GM19239 (cell line): ENCODE measurements at regions not wholly inside any gene's neighbourhood (a gene's known extent, or its start where the extent isn't known, plus 50 kb on each side); places are given as distances from the start of the nearest gene placed in this dataset.

Source experiments
- DNase-seq: peaks from one replicate; pipeline ENCODE4 v3.0.0; 2011; ENCODE audit warnings: low spot score; ENCODE audit not compliant: insufficient read length
- FAIRE-seq: peaks from 2 replicates; lab custom pipeline; 2011; peaks lifted over from hg19 to GRCh38; lab: Jason Lieb, UNC

- DNase-seq (no peak), FAIRE-seq (no peak)
Measured at GRCh38 chr16:85328676-85329058, 216.4 kb upstream of the CIBAR2 start.

- no peak for DNase-seq
- FAIRE-seq = no peak
Measured at GRCh38 chr16:85329059-85329812, 217.0 kb upstream of the CIBAR2 start.

GRCh38 chr16:85330006-85330693, 217.9 kb upstream of the CIBAR2 start:
- FAIRE-seq = no peak
- DNase-seq = no peak

GRCh38 chr16:85330694-85331188, 218.5 kb upstream of the CIBAR2 start:
- no peak for FAIRE-seq

GRCh38 chr16:85331688-85332087, 219.4 kb upstream of the CIBAR2 start:
- DNase-seq (no peak), FAIRE-seq (no peak)

More at GRCh38 chr16:85330694-85331188, 218.5 kb upstream of the CIBAR2 start:
- peak; percentile 53 for DNase-seq

- FAIRE-seq = no peak
Measured at GRCh38 chr16:85332175-85332574, 219.9 kb upstream of the CIBAR2 start.

GRCh38 chr16:85333337-85333736, 221.1 kb upstream of the CIBAR2 start:
- FAIRE-seq (no peak), DNase-seq (no peak)

More at GRCh38 chr16:85332175-85332574, 219.9 kb upstream of the CIBAR2 start:
- no peak for DNase-seq

GRCh38 chr16:85333744-85334640, 221.7 kb upstream of the CIBAR2 start:
- no peak for DNase-seq
- FAIRE-seq = no peak

GRCh38 chr16:85334718-85335583, 222.7 kb upstream of the CIBAR2 start:
- no peak for DNase-seq
- no peak for FAIRE-seq

- DNase-seq (no peak), FAIRE-seq (no peak)
Measured at GRCh38 chr16:85335584-85336491, 223.6 kb upstream of the CIBAR2 start.

- DNase-seq = no peak
- no peak for FAIRE-seq
Measured at GRCh38 chr16:85337910-85338637, 225.8 kb upstream of the CIBAR2 start.

GRCh38 chr16:85338638-85338982, 226.3 kb upstream of the CIBAR2 start:
- FAIRE-seq (no peak), DNase-seq (no peak)

- no peak for FAIRE-seq
Measured at GRCh38 chr16:85338989-85339685, 226.9 kb upstream of the CIBAR2 start.

GRCh38 chr16:85341972-85342695, 229.9 kb upstream of the CIBAR2 start:
- no peak for DNase-seq
- no peak for FAIRE-seq

More at GRCh38 chr16:85338989-85339685, 226.9 kb upstream of the CIBAR2 start:
- DNase-seq = no peak

- DNase-seq (no peak), FAIRE-seq (no peak)
Measured at GRCh38 chr16:85344502-85345128, 232.3 kb upstream of the CIBAR2 start.

GRCh38 chr16:85345129-85345639, 232.9 kb upstream of the CIBAR2 start:
- no peak for DNase-seq
- FAIRE-seq = no peak
